Hepatocyte (in vitro differentiated cells): ENCODE measurements at regions not wholly inside any gene's neighbourhood (a gene's known extent, or its start where the extent isn't known, plus 50 kb on each side); places are given as distances from the start of the nearest gene placed in this dataset.

ENCODE experiments used
- DNase-seq: peaks from one replicate; pipeline ENCODE4 v3.0.0-alpha.2; 2016; ENCODE audit warnings: low spot score
- H2AFZ ChIP-seq: fragments of 200-600 bp; sonication (generic); 2 replicates; pipeline ENCODE4 v1.6.0; 2016; ENCODE audit warnings: antibody characterized with exemption, mild to moderate bottlenecking
- H3K27ac ChIP-seq: fragments of 200-600 bp; sonication (generic); 2 replicates; pipeline ENCODE4 v1.5.1; 2016; ENCODE audit warnings: mild to moderate bottlenecking
- H3K27me3 ChIP-seq: fragments of 200-600 bp; sonication (generic); 2 replicates; pipeline ENCODE4 v1.6.1; 2016
- H3K36me3 ChIP-seq: fragments of 200-600 bp; sonication (generic); replicated peaks from 2 replicates; pipeline ENCODE4 v1.5.1; 2016; ENCODE audit warnings: low read depth; ENCODE audit not compliant: insufficient read depth
- H3K4me1 ChIP-seq: fragments of 200-600 bp; sonication (generic); 2 replicates; pipeline ENCODE4 v1.5.1; 2016; ENCODE audit warnings: mild to moderate bottlenecking, moderate library complexity; ENCODE audit not compliant: insufficient read depth
- H3K4me2 ChIP-seq: fragments of 200-600 bp; sonication (generic); 2 replicates; pipeline ENCODE4 v1.6.0; 2016
- H3K4me3 ChIP-seq: fragments of 200-600 bp; sonication (generic); 2 replicates; pipeline ENCODE4 v1.5.1; 2016; ENCODE audit warnings: mild to moderate bottlenecking
- H3K79me2 ChIP-seq: fragments of 200-600 bp; sonication (generic); 2 replicates; pipeline ENCODE4 v1.6.0; 2017; ENCODE audit warnings: mild to moderate bottlenecking
- H3K9me2 ChIP-seq: fragments of 200-600 bp; sonication (generic); replicated peaks from 2 replicates; pipeline ENCODE4 v1.6.0; 2017; ENCODE audit warnings: mild to moderate bottlenecking; ENCODE audit not compliant: insufficient read depth
- H3K9me3 ChIP-seq: fragments of 200-600 bp; sonication (generic); 2 replicates; pipeline ENCODE4 v1.5.1; 2016; ENCODE audit warnings: low read depth, mild to moderate bottlenecking
- H4K20me1 ChIP-seq: fragments of 200-600 bp; sonication (generic); 2 replicates; pipeline ENCODE4 v1.6.0; 2016; ENCODE audit warnings: mild to moderate bottlenecking; ENCODE audit not compliant: insufficient read depth, poor library complexity, severe bottlenecking
- EZH2 ChIP-seq: fragments of 200-600 bp; sonication (generic); IDR thresholded peaks from 2 replicates; pipeline ENCODE4 v1.6.1; 2016; ENCODE audit warnings: antibody characterized with exemption, mild to moderate bottlenecking, borderline replicate concordance
- EZH2phosphoT487 ChIP-seq: fragments of 200-600 bp; sonication (generic); IDR thresholded peaks from one replicate; pipeline ENCODE4 v1.6.1; 2018; ENCODE audit warnings: antibody characterized with exemption, mild to moderate bottlenecking, low read depth, moderate library complexity; ENCODE audit not compliant: unreplicated experiment, severe bottlenecking
- WGBS: methylation state at CpG from one replicate; pipeline ENCODE4 v1.1.6; 2016; ENCODE audit warnings: low lambda C conversion rate; ENCODE audit errors: missing lambda C conversion rate; 5-methylcytosine and 5-hydroxymethylcytosine counted together
- TF ChIP-seq, protein P1 (sequence below): fragments of 200-600 bp; sonication (generic); IDR thresholded peaks from 2 replicates; pipeline ENCODE4 v1.5.1; 2016; ENCODE audit warnings: antibody characterized with exemption, mild to moderate bottlenecking; ENCODE audit not compliant: poor library complexity

DNA sequence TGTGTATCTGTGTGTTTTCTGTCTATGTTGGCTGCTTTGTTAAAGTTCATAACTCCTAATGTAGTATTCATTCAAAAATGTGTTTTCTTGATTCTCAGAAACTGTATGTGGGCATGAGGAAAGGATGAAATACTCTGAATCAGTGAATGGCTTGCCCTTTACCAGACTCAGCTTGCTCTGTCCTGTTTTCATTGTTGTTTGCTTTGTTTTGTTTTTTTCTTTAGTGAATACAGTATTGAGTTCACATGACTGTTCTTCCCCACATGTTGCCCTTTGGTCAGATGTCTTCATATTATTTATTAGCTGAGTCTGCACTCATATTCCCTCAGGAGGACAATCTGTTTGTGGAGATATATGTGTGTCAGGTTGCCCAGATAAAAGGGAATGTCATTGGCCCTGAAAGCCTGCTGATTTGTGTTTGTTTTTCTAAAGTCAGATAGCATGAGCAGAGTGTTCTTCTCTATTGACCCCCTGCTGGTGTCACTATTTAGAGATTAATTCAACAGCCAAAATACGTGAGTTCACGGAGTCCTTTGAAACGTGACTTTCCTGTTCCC lies 1184.4 kb downstream of the RPA4 start:
- DNase-seq, result peak; percentile 8
- TF ChIP-seq, protein P1, sequence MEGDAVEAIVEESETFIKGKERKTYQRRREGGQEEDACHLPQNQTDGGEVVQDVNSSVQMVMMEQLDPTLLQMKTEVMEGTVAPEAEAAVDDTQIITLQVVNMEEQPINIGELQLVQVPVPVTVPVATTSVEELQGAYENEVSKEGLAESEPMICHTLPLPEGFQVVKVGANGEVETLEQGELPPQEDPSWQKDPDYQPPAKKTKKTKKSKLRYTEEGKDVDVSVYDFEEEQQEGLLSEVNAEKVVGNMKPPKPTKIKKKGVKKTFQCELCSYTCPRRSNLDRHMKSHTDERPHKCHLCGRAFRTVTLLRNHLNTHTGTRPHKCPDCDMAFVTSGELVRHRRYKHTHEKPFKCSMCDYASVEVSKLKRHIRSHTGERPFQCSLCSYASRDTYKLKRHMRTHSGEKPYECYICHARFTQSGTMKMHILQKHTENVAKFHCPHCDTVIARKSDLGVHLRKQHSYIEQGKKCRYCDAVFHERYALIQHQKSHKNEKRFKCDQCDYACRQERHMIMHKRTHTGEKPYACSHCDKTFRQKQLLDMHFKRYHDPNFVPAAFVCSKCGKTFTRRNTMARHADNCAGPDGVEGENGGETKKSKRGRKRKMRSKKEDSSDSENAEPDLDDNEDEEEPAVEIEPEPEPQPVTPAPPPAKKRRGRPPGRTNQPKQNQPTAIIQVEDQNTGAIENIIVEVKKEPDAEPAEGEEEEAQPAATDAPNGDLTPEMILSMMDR, result no peak
- TF ChIP-seq EZH2phosphoT487 (no peak), EZH2 (no peak)
- H4K20me1 ChIP-seq, result no peaks in the 10 kb centered on the region
- H3K27ac ChIP-seq, result peak overlapping the region; percentile 73
- peak overlapping the region; percentile 14 for H3K4me2 ChIP-seq
- no peak overlapping the region for H3K4me3 ChIP-seq
- no peaks in the 10 kb centered on the region for H3K36me3 ChIP-seq
- H3K4me1 ChIP-seq, result no peaks in the 10 kb centered on the region
- H3K9me2 ChIP-seq, result no peaks in the 10 kb centered on the region
- no peaks in the 10 kb centered on the region for H3K9me3 ChIP-seq
- 45% methylated on average over 3 of the region's 3 CpGs for WGBS
- H3K79me2 ChIP-seq, result no peaks in the 10 kb centered on the region
- no peak overlapping the region for H2AFZ ChIP-seq
- no peaks in the 10 kb centered on the region for H3K27me3 ChIP-seq

DNA sequence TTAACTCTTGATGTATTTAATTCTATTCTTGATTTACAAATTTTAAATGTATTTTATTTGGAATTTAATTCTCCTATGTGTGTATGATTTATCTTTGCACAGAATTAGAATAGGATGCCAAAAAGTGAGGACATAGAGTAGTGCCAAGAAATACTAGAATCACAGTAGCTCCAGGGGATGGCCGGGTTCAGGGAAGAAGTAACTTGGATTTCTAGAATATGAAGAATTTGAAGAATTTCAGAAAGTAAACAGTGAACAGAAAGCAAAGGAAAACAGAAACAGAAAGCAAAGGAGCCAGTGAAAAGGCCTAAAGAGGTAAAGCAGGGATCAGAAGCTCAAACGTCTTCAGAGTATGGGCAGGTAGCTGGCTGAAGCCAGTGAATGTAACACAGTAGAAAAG lies 1187.6 kb downstream of the RPA4 start:
- 27% methylated on average over 2 of the region's 2 CpGs for WGBS
- no peak overlapping the region for H3K27ac ChIP-seq
- H3K4me1 ChIP-seq, result no peaks in the 10 kb centered on the region
- H3K9me2 ChIP-seq, result no peaks in the 10 kb centered on the region
- TF ChIP-seq EZH2phosphoT487 (no peak), EZH2 (no peak)
- TF ChIP-seq, protein P1, result no peak
- H4K20me1 ChIP-seq, result no peaks in the 10 kb centered on the region
- no peaks in the 10 kb centered on the region for H3K27me3 ChIP-seq
- DNase-seq, result no peak
- no peaks in the 10 kb centered on the region for H3K36me3 ChIP-seq
- H3K9me3 ChIP-seq, result no peaks in the 10 kb centered on the region
- peak overlapping the region; percentile 12 for H3K4me2 ChIP-seq
- no peak overlapping the region for H3K4me3 ChIP-seq
- H3K79me2 ChIP-seq, result no peaks in the 10 kb centered on the region
- H2AFZ ChIP-seq, result no peak overlapping the region

DNA sequence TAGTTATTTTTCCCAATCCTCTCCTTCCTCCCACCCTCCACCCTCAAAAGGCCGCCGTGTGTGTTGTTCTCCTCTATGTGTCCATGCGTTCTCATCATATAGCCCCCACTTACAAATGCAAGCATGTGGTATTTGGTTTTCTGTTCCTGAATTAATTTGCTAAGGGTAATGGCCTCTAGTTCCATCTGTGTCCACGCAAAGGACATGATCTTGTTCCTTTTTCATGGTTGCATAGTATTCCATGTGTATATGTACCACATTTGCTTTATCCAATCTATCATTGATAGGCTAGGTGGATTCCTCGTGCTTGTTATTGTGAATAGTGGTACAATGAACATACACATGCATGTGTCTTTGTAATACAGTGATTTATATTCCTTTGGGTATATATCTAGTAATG lies 1193.7 kb downstream of the RPA4 start:
- no peaks in the 10 kb centered on the region for H3K79me2 ChIP-seq
- no peaks in the 10 kb centered on the region for H3K9me3 ChIP-seq
- no peak overlapping the region for H3K27ac ChIP-seq
- H3K9me2 ChIP-seq, result no peaks in the 10 kb centered on the region
- H2AFZ ChIP-seq, result no peak overlapping the region
- H4K20me1 ChIP-seq, result no peaks in the 10 kb centered on the region
- H3K4me3 ChIP-seq, result no peak overlapping the region
- H3K27me3 ChIP-seq, result no peaks in the 10 kb centered on the region
- no peak overlapping the region for H3K4me2 ChIP-seq
- WGBS, result 93% methylated on average over 5 of the region's 5 CpGs
- TF ChIP-seq EZH2phosphoT487 (no peak), EZH2 (no peak)
- TF ChIP-seq, protein P1, result no peak
- DNase-seq, result no peak
- no peaks in the 10 kb centered on the region for H3K4me1 ChIP-seq
- no peaks in the 10 kb centered on the region for H3K36me3 ChIP-seq

DNA sequence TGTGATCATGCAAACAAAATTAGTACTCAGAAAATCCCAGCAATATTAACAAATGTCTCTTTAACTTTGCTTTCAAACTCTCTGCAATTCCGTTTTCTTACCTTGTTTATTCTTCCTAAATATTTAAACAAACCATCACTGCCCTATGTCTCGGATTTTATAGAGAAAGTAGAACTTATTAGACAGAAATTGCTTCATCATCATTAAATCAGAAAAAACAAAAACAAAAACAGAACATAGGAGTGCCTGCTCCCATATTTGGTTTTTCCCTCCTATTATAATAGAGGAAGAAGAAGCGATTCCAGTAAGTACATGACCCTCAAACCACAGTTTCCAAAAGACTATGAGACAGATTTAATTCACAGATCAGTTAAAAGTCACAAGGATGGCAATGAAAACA lies 1228.0 kb downstream of the RPA4 start:
- 74% methylated on average over 3 of the region's 3 CpGs for WGBS

More for the DNA sequence above, 1228.0 kb downstream of the RPA4 start:
- no peaks in the 10 kb centered on the region for H3K36me3 ChIP-seq
- no peak overlapping the region for H3K4me3 ChIP-seq
- no peaks in the 10 kb centered on the region for H3K27me3 ChIP-seq
- no peaks in the 10 kb centered on the region for H4K20me1 ChIP-seq
- no peaks in the 10 kb centered on the region for H3K9me2 ChIP-seq
- H3K27ac ChIP-seq, result no peak overlapping the region
- no peaks in the 10 kb centered on the region for H3K79me2 ChIP-seq
- no peak overlapping the region for H2AFZ ChIP-seq
- DNase-seq, result no peak
- TF ChIP-seq EZH2 (no peak), EZH2phosphoT487 (no peak)
- TF ChIP-seq, protein P1, result no peak
- H3K4me2 ChIP-seq, result no peak overlapping the region
- H3K9me3 ChIP-seq, result no peaks in the 10 kb centered on the region
- no peaks in the 10 kb centered on the region for H3K4me1 ChIP-seq
